ENCODE measurements at regions not wholly inside any gene's neighbourhood (a gene's known extent, or its start where the extent isn't known, plus 50 kb on each side); places are given as distances from the start of the nearest gene placed in this dataset.
A peak's percentile ranks its signal among the peaks of the same experiment; 100 is the strongest.

DNA sequence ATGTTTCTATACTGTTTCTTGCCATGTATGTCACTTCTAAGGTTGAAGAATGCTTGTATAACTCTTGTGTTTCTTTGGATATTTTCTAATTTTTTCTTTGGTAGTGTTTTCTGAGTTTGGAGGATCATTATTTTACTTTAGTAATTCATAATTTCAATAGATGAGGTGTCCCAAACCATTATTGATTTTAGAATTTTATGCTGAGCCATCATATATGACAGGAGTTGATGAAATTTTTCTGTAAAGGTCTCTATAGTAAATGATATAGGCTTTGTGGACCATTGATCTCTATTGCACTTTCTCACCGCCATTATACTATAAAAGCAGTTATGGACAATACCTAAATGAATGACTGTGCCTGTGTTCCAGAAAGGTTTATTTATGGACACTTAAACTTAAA lies 183.3 kb upstream of the PPP1R3A start:
- Histone ChIP-seq H3K9me3 (no peaks in the 10 kb centered on the region), H3K4me3 (no peak overlapping the region), H3K36me3 (no peaks in the 10 kb centered on the region), H3K27ac (no peak overlapping the region), H3K4me1 (no peaks in the 10 kb centered on the region), H3K27me3 (no peaks in the 10 kb centered on the region)
- no peak for DNase-seq
- no peak for TF ChIP-seq POLR2A (IDR thresholded peaks at IDR 0.05)
- TF ChIP-seq CTCF (IDR thresholded peaks at IDR 0.05), result no peak

GRCh38 chr7:114100810-114101209 lies 182.0 kb upstream of the PPP1R3A start:
- H3K27ac ChIP-seq, result no peak overlapping the region

GRCh38 chr7:114099337-114099736 lies 180.5 kb upstream of the PPP1R3A start:
- TF ChIP-seq CTCF (IDR thresholded peaks at IDR 0.05) (no peak), POLR2A (IDR thresholded peaks at IDR 0.05) (no peak)
- H3K27ac ChIP-seq, result no peak overlapping the region
- H3K36me3 ChIP-seq, result no peaks in the 10 kb centered on the region
- H3K4me3 ChIP-seq, result no peak overlapping the region
- no peaks in the 10 kb centered on the region for H3K9me3 ChIP-seq
- no peaks in the 10 kb centered on the region for H3K4me1 ChIP-seq
- no peaks in the 10 kb centered on the region for H3K27me3 ChIP-seq
- no peak for DNase-seq

More at GRCh38 chr7:114100810-114101209, 182.0 kb upstream of the PPP1R3A start:
- no peaks in the 10 kb centered on the region for H3K27me3 ChIP-seq
- no peaks in the 10 kb centered on the region for H3K9me3 ChIP-seq
- H3K36me3 ChIP-seq, result no peaks in the 10 kb centered on the region
- H3K4me3 ChIP-seq, result no peak overlapping the region
- H3K4me1 ChIP-seq, result no peaks in the 10 kb centered on the region
- TF ChIP-seq POLR2A (IDR thresholded peaks at IDR 0.05), result no peak
- no peak for TF ChIP-seq CTCF (IDR thresholded peaks at IDR 0.05)
- DNase-seq, result no peak

DNA sequence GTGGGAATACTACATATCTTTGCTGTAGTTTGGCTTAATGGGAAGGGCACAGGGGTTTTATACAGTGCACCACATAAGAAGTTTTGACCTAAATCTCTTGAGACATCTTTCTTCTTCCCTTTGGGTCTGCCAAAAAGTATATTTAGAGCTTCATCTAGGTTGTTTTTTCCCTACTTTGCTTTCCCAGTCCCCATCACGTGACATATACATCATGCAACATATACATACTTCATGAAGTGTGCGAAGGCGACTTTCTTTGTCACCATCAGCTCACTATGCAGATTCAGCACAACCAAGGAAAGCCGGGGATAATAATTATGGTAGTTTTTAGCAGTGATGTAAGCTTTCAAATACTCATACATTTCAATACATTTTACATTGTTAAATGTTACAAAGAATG lies 177.1 kb upstream of the PPP1R3A start:
- H3K27me3 ChIP-seq, result no peaks in the 10 kb centered on the region
- no peak overlapping the region for H3K27ac ChIP-seq
- H3K36me3 ChIP-seq, result no peaks in the 10 kb centered on the region
- TF ChIP-seq POLR2A (IDR thresholded peaks at IDR 0.05) (no peak), CTCF (IDR thresholded peaks at IDR 0.05) (no peak)
- no peaks in the 10 kb centered on the region for H3K9me3 ChIP-seq
- H3K4me3 ChIP-seq, result no peak overlapping the region
- H3K4me1 ChIP-seq, result no peaks in the 10 kb centered on the region
- DNase-seq, result no peak

DNA sequence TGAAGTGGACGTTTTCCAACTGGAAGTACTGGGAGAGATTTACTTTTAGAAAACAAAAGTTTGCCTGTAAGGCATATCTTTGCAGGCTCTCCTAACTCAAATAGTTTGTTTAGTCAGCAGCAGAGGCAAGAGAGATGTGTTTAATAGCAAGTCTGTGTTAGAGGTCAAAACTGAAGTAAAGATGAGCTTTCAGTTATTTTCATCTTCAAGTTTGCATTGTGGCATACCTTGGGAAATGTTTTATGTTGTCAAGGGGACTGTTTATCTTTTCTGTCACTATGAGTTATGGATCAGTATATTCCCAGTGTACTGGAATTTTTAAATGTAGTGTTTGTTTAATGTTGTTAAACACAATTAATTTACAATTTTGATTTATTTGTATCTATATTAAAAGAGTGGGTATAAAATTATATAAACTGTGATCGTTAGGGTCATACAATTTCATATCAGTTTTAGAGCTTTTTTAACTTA lies 169.7 kb upstream of the PPP1R3A start:
- H3K4me3 ChIP-seq, result peak overlapping the region in 3 of 4 donors; percentile 65 to 91 (median 85)
- no peak for DNase-seq
- peaks cover 0 to 13% (median 5%) of the 10 kb centered on the region in 4 donors for H3K4me1 ChIP-seq
- TF ChIP-seq CTCF (IDR thresholded peaks at IDR 0.05), result no peak
- no peak for TF ChIP-seq POLR2A (IDR thresholded peaks at IDR 0.05)
- no peaks in the 10 kb centered on the region for H3K9me3 ChIP-seq
- no peaks in the 10 kb centered on the region for H3K36me3 ChIP-seq
- H3K27me3 ChIP-seq, result no peaks in the 10 kb centered on the region
- peak overlapping the region in 3 of 4 donors; percentile 16 to 98 (median 97) for H3K27ac ChIP-seq
